ENCODE measurements at regions not wholly inside any gene's neighbourhood (a gene's known extent, or its start where the extent isn't known, plus 50 kb on each side); places are given as distances from the start of the nearest gene placed in this dataset.

- TF ChIP-seq CTCF (conservative IDR thresholded peaks at IDR 0.05; ENCODE audit: low read depth in 2 of 2) (no peak), EZH2phosphoT487 (IDR thresholded peaks at IDR 0.05; ENCODE audit: unreplicated experiment) (no peak), REST (IDR thresholded peaks at IDR 0.05; ENCODE audit: unreplicated experiment) (no peak), POLR2AphosphoS5 (IDR thresholded peaks at IDR 0.05; ENCODE audit: low read depth) (no peak), JUNB (IDR thresholded peaks at IDR 0.05; ENCODE audit: unreplicated experiment) (no peak), EZH2 (IDR thresholded peaks at IDR 0.05; ENCODE audit: low read depth, unreplicated experiment) (no peak), ETS1 (IDR thresholded peaks at IDR 0.05) (no peak), ZNF114 (CRISPR knock-in tag; IDR thresholded peaks at IDR 0.05) (no peak), CREB1 (CRISPR knock-in tag; IDR thresholded peaks at IDR 0.05; ENCODE audit: low read depth) (no peak), NANOG (IDR thresholded peaks at IDR 0.05; ENCODE audit: borderline replicate concordance) (no peak)
Observed at GRCh38 chr5:17064241-17064640, 128.2 kb upstream of the MYO10 start.
